EL (cell line): ENCODE measurements at regions not wholly inside any gene's neighbourhood (a gene's known extent, or its start where the extent isn't known, plus 50 kb on each side); places are given as distances from the start of the nearest gene placed in this dataset.

Source experiments
- DNase-seq: peaks from one replicate; pipeline ENCODE4 v3.0.0-alpha.2; 2016

DNA sequence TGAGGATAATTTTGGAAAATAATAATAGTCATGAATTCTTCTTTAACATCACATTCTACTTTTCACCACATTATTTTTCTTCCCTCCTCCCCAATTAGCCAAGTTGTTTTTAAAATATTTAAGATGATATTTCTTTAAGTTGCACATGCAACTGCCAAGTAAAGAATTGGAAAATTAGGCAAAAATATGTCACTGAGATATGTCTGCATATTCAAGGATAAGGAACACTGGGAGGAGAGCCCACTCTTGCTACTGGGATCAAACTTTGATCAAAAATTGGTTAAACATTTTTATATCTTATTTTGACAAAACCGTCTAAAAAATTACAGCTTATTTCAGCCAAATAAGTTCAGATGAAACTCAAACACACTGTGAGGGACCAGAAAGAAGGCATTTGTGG is 231.2 kb upstream of the TMTC1 start:
- no peak for DNase-seq

GRCh38 chr12:30012816-30013450 is 229.2 kb upstream of the TMTC1 start:
- no peak for DNase-seq

DNA sequence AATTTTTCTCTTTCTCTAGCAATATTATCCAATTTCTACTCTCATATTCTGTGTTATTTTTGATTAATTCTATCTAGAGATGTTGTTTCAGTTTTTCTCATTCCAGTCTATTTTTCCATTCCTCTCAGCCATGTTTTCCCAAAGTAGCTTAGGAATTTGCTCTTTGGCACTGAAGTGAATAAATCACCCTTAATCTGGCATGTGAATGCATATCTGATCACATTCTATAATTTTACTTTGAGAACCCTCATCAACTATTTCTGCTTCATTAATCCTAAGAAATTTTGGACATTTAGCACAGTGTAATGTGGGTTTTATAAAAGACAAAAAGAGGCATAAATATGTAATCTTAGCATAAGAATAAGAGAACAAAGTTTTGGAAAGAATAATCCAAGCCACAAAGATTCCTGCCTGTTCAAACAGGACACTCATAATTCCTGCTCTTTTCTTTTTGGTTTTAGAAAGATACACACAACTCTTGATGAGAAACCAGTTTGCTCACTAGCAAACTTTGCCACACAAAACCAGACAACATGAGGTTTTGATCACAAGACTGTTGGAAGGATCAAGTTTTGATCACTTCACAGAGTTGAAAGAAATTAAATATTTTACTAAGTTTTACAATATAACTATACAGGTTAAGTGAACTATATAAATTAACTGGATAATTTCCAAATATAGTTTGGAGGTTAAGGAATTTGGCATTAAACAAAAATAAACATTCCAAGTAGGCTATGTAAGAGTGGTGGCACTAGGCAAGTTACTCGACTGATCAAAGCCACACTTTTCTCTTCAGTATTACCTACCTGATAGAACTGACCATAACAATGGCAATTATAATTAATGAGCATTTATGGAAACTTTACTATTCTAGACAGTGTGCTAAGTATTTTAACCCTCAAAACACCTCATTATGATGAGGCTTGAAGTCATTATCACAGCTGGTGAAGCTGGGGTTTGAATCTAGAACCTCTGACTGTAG is 226.6 kb upstream of the TMTC1 start:
- DNase-seq, result no peak

GRCh38 chr12:30006021-30006420 is 222.3 kb upstream of the TMTC1 start:
- no peak for DNase-seq

- no peak for DNase-seq
Measured at GRCh38 chr12:30003321-30003720, 219.6 kb upstream of the TMTC1 start.

DNA sequence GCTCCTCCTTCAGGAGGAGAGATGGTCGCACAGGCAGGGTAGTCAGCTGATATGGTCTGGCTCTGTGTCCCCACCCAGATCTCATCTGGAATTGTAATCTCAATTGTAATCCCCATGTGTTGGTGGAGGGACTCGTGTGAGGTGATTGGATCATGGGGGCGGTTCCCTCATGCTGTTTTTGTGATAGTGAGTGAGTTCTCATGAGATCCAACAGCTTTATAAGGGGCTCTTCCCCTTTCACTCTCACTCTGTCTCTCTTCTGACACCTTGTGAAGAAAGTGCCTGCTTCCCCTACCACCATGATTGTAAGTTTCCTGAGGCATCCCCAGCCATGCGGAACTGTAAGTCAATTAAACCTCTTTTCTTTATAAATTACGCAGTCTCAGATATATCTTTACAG is 218.9 kb upstream of the TMTC1 start:
- no peak for DNase-seq

GRCh38 chr12:30000401-30000800 is 216.7 kb upstream of the TMTC1 start:
- DNase-seq, result no peak

GRCh38 chr12:29996993-29997392 is 213.3 kb upstream of the TMTC1 start:
- DNase-seq, result no peak

- no peak for DNase-seq
Measured at GRCh38 chr12:29992366-29992765, 208.6 kb upstream of the TMTC1 start.

GRCh38 chr12:29991924-29992323 is 208.2 kb upstream of the TMTC1 start:
- peak; percentile 1 for DNase-seq

DNA sequence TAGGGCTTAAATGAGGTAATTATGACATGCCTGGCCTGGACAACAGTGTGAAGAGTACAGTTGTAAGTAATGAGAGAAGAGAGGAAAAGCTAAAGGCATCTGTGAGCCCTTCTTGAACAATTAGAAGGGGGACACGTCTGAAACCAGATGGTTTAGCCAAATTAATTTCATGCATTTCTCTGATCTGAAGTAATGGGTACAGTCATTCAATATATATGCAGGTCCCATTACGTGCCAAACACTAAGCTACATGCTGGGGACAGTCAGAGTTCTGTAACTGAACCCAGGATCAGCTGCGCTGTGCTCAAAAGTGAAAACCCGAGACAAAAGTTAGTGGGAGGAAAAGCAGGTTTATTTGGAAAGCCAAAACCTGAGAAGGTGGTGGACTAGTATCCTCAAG is 207.2 kb upstream of the TMTC1 start:
- DNase-seq, result peak; percentile 13

GRCh38 chr12:29983851-29984250 is 200.1 kb upstream of the TMTC1 start:
- DNase-seq, result no peak

- no peak for DNase-seq
Measured at GRCh38 chr12:29980304-29980703, 196.6 kb upstream of the TMTC1 start.

- no peak for DNase-seq
Measured at GRCh38 chr12:29971446-29971845, 187.7 kb upstream of the TMTC1 start.

- DNase-seq, result no peak
Measured at GRCh38 chr12:29970501-29970900, 186.8 kb upstream of the TMTC1 start.

- DNase-seq, result no peak
Measured at GRCh38 chr12:29962276-29963035, 178.7 kb upstream of the TMTC1 start.

- peak; percentile 1 for DNase-seq
Measured at GRCh38 chr12:29961231-29961630, 177.5 kb upstream of the TMTC1 start.

GRCh38 chr12:29960122-29960521 is 176.4 kb upstream of the TMTC1 start:
- DNase-seq, result no peak

- no peak for DNase-seq
Measured at GRCh38 chr12:29957835-29958234, 174.1 kb upstream of the TMTC1 start.

- no peak for DNase-seq
Measured at GRCh38 chr12:29945904-29946303, 162.2 kb upstream of the TMTC1 start.

GRCh38 chr12:29944269-29945000 is 160.7 kb upstream of the TMTC1 start:
- DNase-seq, result no peak

DNA sequence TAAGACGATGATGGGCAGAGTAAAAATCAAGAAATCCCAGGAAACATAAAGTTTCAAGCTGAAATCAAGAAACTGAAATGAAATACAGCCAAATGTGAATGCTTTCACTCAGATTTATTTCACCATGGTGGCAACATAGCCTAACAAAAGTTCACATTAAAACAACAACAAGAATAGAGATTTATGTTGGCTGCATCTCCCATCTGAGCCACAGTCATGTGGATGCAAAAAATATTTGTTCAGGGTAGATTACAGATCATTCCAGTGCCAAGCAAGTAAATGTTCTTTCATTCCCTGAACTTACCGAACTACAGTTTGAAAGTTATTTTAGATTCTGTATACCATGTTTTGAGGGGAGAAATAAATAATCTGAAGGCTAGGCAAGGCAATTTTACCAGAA is 159.9 kb upstream of the TMTC1 start:
- DNase-seq, result no peak

- DNase-seq, result no peak
Measured at GRCh38 chr12:29940811-29941210, 157.1 kb upstream of the TMTC1 start.
